HepG2 (cell line): ENCODE measurements at regions not wholly inside any gene's neighbourhood (a gene's known extent, or its start where the extent isn't known, plus 50 kb on each side); places are given as distances from the start of the nearest gene placed in this dataset.

ENCODE experiments used
- ATAC-seq: fragments of 200-7000 bp; cut with Tn5 transposase; 3 replicates; pipeline ENCODE4 v1.9.1; 2020; ENCODE audit warnings: mild to moderate bottlenecking, moderate library complexity
- BruUV-seq: library from RNA; stranded (reverse); fragments of 400-500 nt; replicated peaks from 2 replicates; lab custom pipeline; 2021; lab: Mats Ljungman, UMichigan
- CTCF ChIA-PET: fragments of 300-600 bp; formaldehyde crosslinking; extraction: SDS; loops from one replicate; lab custom pipeline; 2021; ENCODE audit warnings: low total read pairs, inconsistent platforms, low intra/inter-chr PET ratio; lab: Yijun Ruan, JAX
- POLR2A ChIA-PET: fragments of 350-600 bp; sonication (Branson Sonifier 250); formaldehyde crosslinking; loops from one replicate; lab custom pipeline; 2020; ENCODE audit warnings: antibody characterized with exemption, inconsistent platforms; lab: Yijun Ruan, JAX
- DNase-seq: peaks from one replicate; pipeline ENCODE4 v3.0.0-alpha.2; 2015; ENCODE audit warnings: low spot score
- FAIRE-seq: peaks from 3 replicates; lab custom pipeline; 2011; peaks lifted over from hg19 to GRCh38; lab: Jason Lieb, UNC
- H2AFZ ChIP-seq: one replicate; pipeline ENCODE4 v1.6.1; 2011; ENCODE audit warnings: low read length, inconsistent platforms
- H3K27ac ChIP-seq: fragments of 300-600 bp; 3 replicates; pipeline ENCODE4 v1.8.0; 2011; ENCODE audit warnings: mixed run types, mild to moderate bottlenecking, mixed read lengths, low read length, inconsistent platforms; ENCODE audit not compliant: insufficient read depth; ENCODE audit errors: extremely low read length
- H3K27me3 ChIP-seq, 2 experiments: fragments of 200-600 bp in 1 of 2; 2 replicates in 1 of 2; 3 replicates in 1 of 2; pipeline versions ENCODE4 v1.6.0 to v1.8.0; 2011; ENCODE audit warnings: low read length in 2 of 2, mild to moderate bottlenecking in 2 of 2, moderate library complexity in 2 of 2, inconsistent platforms in 1 of 2; ENCODE audit not compliant: insufficient read depth in 2 of 2, control insufficient read depth in 1 of 2
- H3K36me3 ChIP-seq, 2 experiments: fragments of 200-600 bp in 1 of 2; replicated peaks in 1 of 2; 2 replicates in 1 of 2; 3 replicates in 1 of 2; pipeline versions ENCODE4 v1.5.1 to v1.8.0; 2011; ENCODE audit warnings: low read length in 2 of 2, inconsistent platforms in 1 of 2; ENCODE audit not compliant: insufficient read depth in 2 of 2, control insufficient read depth in 1 of 2
- H3K4me1 ChIP-seq: 2 replicates; pipeline ENCODE4 v1.5.1; 2012; ENCODE audit warnings: low read length, inconsistent platforms; ENCODE audit not compliant: insufficient read depth
- H3K4me2 ChIP-seq: 2 replicates; pipeline ENCODE4 v1.6.0; 2011; ENCODE audit warnings: low read depth, low read length, inconsistent platforms
- H3K4me3 ChIP-seq, 3 experiments: fragments of 200-600 bp in 1 of 3; sonication (generic), shearing (Covaris generic) in 1 of 3; replicated peaks in 1 of 3; 2 replicates each; pipeline ENCODE4 v1.5.1; 2011 to 2016; ENCODE audit warnings: low read length in 3 of 3, inconsistent platforms in 2 of 3, low read depth in 2 of 3, mild to moderate bottlenecking in 2 of 3, control low read depth in 1 of 3, mixed read lengths in 1 of 3; ENCODE audit not compliant: insufficient read depth in 1 of 3
- H3K79me2 ChIP-seq: one replicate; pipeline ENCODE4 v1.6.1; 2011; ENCODE audit warnings: low read length, inconsistent platforms; ENCODE audit not compliant: insufficient read depth
- H3K9ac ChIP-seq: 2 replicates; pipeline ENCODE4 v1.6.0; 2011; ENCODE audit warnings: mild to moderate bottlenecking, low read depth, low read length, inconsistent platforms; ENCODE audit not compliant: insufficient read depth
- H3K9me3 ChIP-seq: 2 replicates; pipeline ENCODE4 v1.5.1; 2012; ENCODE audit warnings: mild to moderate bottlenecking, low read length
- H4K20me1 ChIP-seq: 2 replicates; pipeline ENCODE4 v1.6.0; 2011; ENCODE audit warnings: inconsistent platforms, mild to moderate bottlenecking, low read length, moderate library complexity; ENCODE audit not compliant: insufficient read depth
- FLYWCH1 ChIP-seq: sonication (generic); formaldehyde crosslinking; IDR thresholded peaks from 2 replicates; pipeline ENCODE4 v1.8.1; 2023; ENCODE audit warnings: mild to moderate bottlenecking, missing genetic modification reagents
- HDAC1 ChIP-seq: sonication (generic); formaldehyde crosslinking; IDR thresholded peaks from 2 replicates; pipeline ENCODE4 v1.5.1; 2020; ENCODE audit warnings: mild to moderate bottlenecking, missing genetic modification reagents
- NR2F6 ChIP-seq, 2 experiments: IDR thresholded peaks; 2 replicates each; pipeline ENCODE4 v1.6.1; 2016; ENCODE audit warnings: antibody characterized with exemption in 1 of 2, mild to moderate bottlenecking in 1 of 2
- SATB2 ChIP-seq: sonication (generic); formaldehyde crosslinking; IDR thresholded peaks from 2 replicates; pipeline ENCODE4 v1.5.0; 2020; ENCODE audit warnings: missing genetic modification reagents
- TERF1 ChIP-seq: sonication (generic); formaldehyde crosslinking; IDR thresholded peaks from 2 replicates; pipeline ENCODE4 v1.8.0; 2022; ENCODE audit warnings: mild to moderate bottlenecking, missing genetic modification reagents, moderate library complexity
- ZFP90 ChIP-seq: sonication (generic); formaldehyde crosslinking; IDR thresholded peaks from 2 replicates; pipeline ENCODE4 v1.8.0; 2022; ENCODE audit warnings: missing genetic modification reagents, mild to moderate bottlenecking, inconsistent platforms, borderline replicate concordance
- ZKSCAN1 ChIP-seq: fragments of 150-350 bp; IDR thresholded peaks from 2 replicates; pipeline ENCODE4 v1.6.1; 2014; ENCODE audit warnings: low read length
- ZNF230 ChIP-seq: sonication (generic); formaldehyde crosslinking; IDR thresholded peaks from 2 replicates; pipeline ENCODE4 v1.4.0; 2020; ENCODE audit warnings: mild to moderate bottlenecking, missing genetic modification reagents
- ZNF251 ChIP-seq: sonication (generic); formaldehyde crosslinking; IDR thresholded peaks from 2 replicates; pipeline ENCODE4 v1.9.0; 2021; ENCODE audit warnings: mild to moderate bottlenecking, missing genetic modification reagents
- ZNF556 ChIP-seq: sonication (generic); formaldehyde crosslinking; IDR thresholded peaks from 2 replicates; pipeline ENCODE4 v1.4.0; 2020; ENCODE audit warnings: mild to moderate bottlenecking, missing genetic modification reagents, borderline replicate concordance
- WGBS: methylation state at CpG from one replicate; pipeline ENCODE4 v1.1.6; 2017; ENCODE audit warnings: low lambda C conversion rate; 5-methylcytosine and 5-hydroxymethylcytosine counted together
- in situ Hi-C: cut with HindIII; loops from 2 replicates; pipeline ENCODE4 v1.10.0; 2017; ENCODE audit warnings: low pct_unique_long_range_greater_than_20kb; ENCODE audit not compliant: extremely low pct_ligation_motif_present
- intact Hi-C: fragments of 100-400 bp; cut with micrococcal nuclease; formaldehyde crosslinking; loops from one replicate; pipeline ENCODE4 v1.10.0; 2022; ENCODE audit not compliant: unreplicated experiment

GRCh38 chr2:123136419-123136818, 888.7 kb upstream of the CNTNAP5 start:
- Histone ChIP-seq H3K36me3 (no peaks in the 10 kb centered on the region), H3K79me2 (no peaks in the 10 kb centered on the region), H3K4me1 (no peaks in the 10 kb centered on the region), H3K9me3 (peaks cover 79% of the 10 kb centered on the region), H3K4me3 (no peak overlapping the region), H3K27me3 (no peaks in the 10 kb centered on the region; a peak in 1 of 5 replicates), H3K9ac (no peak overlapping the region), H3K4me2 (no peak overlapping the region), H3K27ac (no peak overlapping the region), H2AFZ (no peak overlapping the region), H4K20me1 (no peaks in the 10 kb centered on the region)
- intact Hi-C loops, result no loop called here
- in situ Hi-C loops, result no loop called here
- ATAC-seq (no peak), DNase-seq (no peak), FAIRE-seq (no peak)
- POLR2A ChIA-PET, result no interaction called here
- no TSS peak for BruUV-seq
- 18% methylated on average over 4 of the region's 4 CpGs for WGBS
- CTCF ChIA-PET, result no interaction called here
- TF ChIP-seq ZKSCAN1 (no peak), HDAC1 (CRISPR knock-in tag) (no peak)

GRCh38 chr2:123144082-123144481, 881.0 kb upstream of the CNTNAP5 start:
- no peaks in the 10 kb centered on the region for H4K20me1 ChIP-seq
- no peaks in the 10 kb centered on the region for H3K36me3 ChIP-seq
- H3K79me2 ChIP-seq, result no peaks in the 10 kb centered on the region
- no peak overlapping the region for H3K27ac ChIP-seq
- H3K4me3 ChIP-seq, result no peak overlapping the region
- no peak for DNase-seq
- no peak for ATAC-seq
- no peaks in the 10 kb centered on the region for H3K27me3 ChIP-seq
- FAIRE-seq, result no peak
- TF ChIP-seq NR2F6 (IDR thresholded peaks at IDR 0.05), result no peak
- TF ChIP-seq NR2F6 (CRISPR knock-in tag; IDR thresholded peaks at IDR 0.05), result no peak
- no peak for TF ChIP-seq FLYWCH1 (CRISPR knock-in tag)
- no peak for TF ChIP-seq TERF1 (CRISPR knock-in tag)
- TF ChIP-seq SATB2, result no peak
- no peak for TF ChIP-seq ZNF251
- TF ChIP-seq ZNF556 (CRISPR knock-in tag), result no peak
- no peak for TF ChIP-seq ZNF230 (CRISPR knock-in tag)
- TF ChIP-seq ZFP90 (CRISPR knock-in tag), result no peak
- peaks cover 82% of the 10 kb centered on the region for H3K9me3 ChIP-seq
- CTCF ChIA-PET, result no interaction called here
- no peaks in the 10 kb centered on the region for H3K4me1 ChIP-seq
- BruUV-seq, result no TSS peak
- intact Hi-C loops (no loop called here), in situ Hi-C loops (no loop called here)
- WGBS, result 5% methylated on average over 1 of the region's 1 CpG
- H3K4me2 ChIP-seq, result no peak overlapping the region
- POLR2A ChIA-PET, result no interaction called here
- no peak overlapping the region for H2AFZ ChIP-seq
- no peak overlapping the region for H3K9ac ChIP-seq
